Upper lobe of right lung (tissue), 1 donor: ENCODE measurements at regions not wholly inside any gene's neighbourhood (a gene's known extent, or its start where the extent isn't known, plus 50 kb on each side); places are given as distances from the start of the nearest gene placed in this dataset.

Experiments
- ATAC-seq: fragments of 200-7000 bp; cut with Tn5 transposase; one replicate; pipeline ENCODE4 v1.9.1; 2020; ENCODE audit warnings: mild to moderate bottlenecking, moderate library complexity
- DNase-seq: peaks from one replicate; pipeline ENCODE4 v3.0.0-alpha.2; 2020
- H3K27ac ChIP-seq: fragments of 200-600 bp; one replicate; pipeline ENCODE4 v1.8.0; 2022
- H3K27me3 ChIP-seq: fragments of 200-600 bp; one replicate; pipeline ENCODE4 v1.8.0; 2022; ENCODE audit warnings: mild to moderate bottlenecking
- H3K36me3 ChIP-seq: fragments of 200-600 bp; one replicate; pipeline ENCODE4 v1.8.0; 2022
- H3K4me1 ChIP-seq: fragments of 200-600 bp; one replicate; pipeline ENCODE4 v1.8.0; 2022
- H3K4me3 ChIP-seq: fragments of 200-600 bp; one replicate; pipeline ENCODE4 v1.8.0; 2022; ENCODE audit warnings: mild to moderate bottlenecking
- H3K9me3 ChIP-seq: fragments of 200-600 bp; one replicate; pipeline ENCODE4 v1.8.0; 2022
- CTCF ChIP-seq: fragments of 200-600 bp; IDR thresholded peaks from one replicate; pipeline ENCODE4 v1.8.0; 2022; ENCODE audit warnings: antibody characterized with exemption
- intact Hi-C: fragments of 100-400 bp; cut with DNase I; formaldehyde crosslinking; loops from one replicate; pipeline ENCODE4 v1.11.0; 2022
- donor health status: DM: no; HTN: yes; CAD: no; lungs with severe emphysema.

- Histone ChIP-seq H3K27me3 (no peaks in the 10 kb centered on the region), H3K27ac (no peak overlapping the region), H3K9me3 (no peaks in the 10 kb centered on the region), H3K4me3 (no peak overlapping the region), H3K36me3 (no peaks in the 10 kb centered on the region), H3K4me1 (peaks cover 10% of the 10 kb centered on the region)
- ATAC-seq, result no peak
- intact Hi-C loops, result no loop called here
- DNase-seq, result no peak
- no peak for TF ChIP-seq CTCF
Observed at GRCh38 chr3:72352176-72352575, 496.1 kb downstream of the SHQ1 start.

DNA sequence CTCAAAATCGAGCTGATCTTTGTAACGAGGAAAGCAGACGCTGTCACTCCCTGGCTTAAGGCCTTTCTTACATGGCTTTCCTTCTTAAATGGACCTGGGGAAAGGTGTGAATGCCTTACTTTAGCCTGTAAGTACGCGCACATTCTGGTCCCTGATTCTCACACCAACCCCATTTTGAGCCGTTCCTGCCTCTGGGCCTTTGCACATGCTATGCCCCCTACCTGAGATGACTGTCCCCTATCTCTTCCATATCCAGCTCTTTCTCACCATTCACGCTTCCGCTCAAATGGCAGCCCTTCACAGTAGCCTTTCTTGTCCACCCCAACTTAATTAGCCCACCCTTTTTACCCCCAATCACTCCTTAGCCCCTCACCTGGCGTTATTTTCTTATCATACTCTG is 496.7 kb downstream of the SHQ1 start:
- H3K9me3 ChIP-seq, result no peaks in the 10 kb centered on the region
- H3K27ac ChIP-seq, result no peak overlapping the region
- intact Hi-C loops, result no loop called here
- H3K4me1 ChIP-seq, result peaks cover 13% of the 10 kb centered on the region
- TF ChIP-seq CTCF, result no peak
- H3K36me3 ChIP-seq, result no peaks in the 10 kb centered on the region
- ATAC-seq, result no peak
- no peak overlapping the region for H3K4me3 ChIP-seq
- no peaks in the 10 kb centered on the region for H3K27me3 ChIP-seq
- no peak for DNase-seq

- intact Hi-C loops, result no loop called here
- Histone ChIP-seq H3K4me1 (peaks cover 16% of the 10 kb centered on the region), H3K27me3 (no peaks in the 10 kb centered on the region), H3K27ac (no peak overlapping the region), H3K9me3 (no peaks in the 10 kb centered on the region), H3K4me3 (no peak overlapping the region), H3K36me3 (no peaks in the 10 kb centered on the region)
- ATAC-seq, result no peak
- no peak for DNase-seq
- TF ChIP-seq CTCF, result no peak
Observed at GRCh38 chr3:72350761-72351505, 497.3 kb downstream of the SHQ1 start.

DNA sequence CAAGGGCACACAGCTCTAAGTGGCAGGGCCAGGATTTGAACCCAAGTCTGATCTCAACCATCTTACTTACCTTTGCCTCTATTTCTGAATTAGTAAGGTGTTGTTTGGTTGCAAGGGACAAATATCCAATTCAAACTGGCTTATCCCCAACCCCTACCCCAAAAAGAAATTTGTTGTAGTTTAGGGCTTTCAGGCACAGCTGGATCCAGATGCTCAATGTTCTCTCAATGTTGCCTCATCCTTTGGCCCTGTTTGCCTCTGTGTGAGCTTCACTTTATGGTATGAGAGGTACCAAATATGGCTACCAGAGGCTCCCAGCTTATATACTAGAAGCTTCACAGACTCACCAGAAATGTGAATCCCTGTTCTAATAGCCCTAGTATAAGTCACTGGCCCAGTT is 499.9 kb downstream of the SHQ1 start:
- no peak for TF ChIP-seq CTCF
- Histone ChIP-seq H3K4me1 (peaks cover 16% of the 10 kb centered on the region), H3K9me3 (no peaks in the 10 kb centered on the region), H3K27ac (no peak overlapping the region), H3K4me3 (no peak overlapping the region), H3K27me3 (no peaks in the 10 kb centered on the region), H3K36me3 (no peaks in the 10 kb centered on the region)
- intact Hi-C loops, result no loop called here
- DNase-seq (no peak), ATAC-seq (no peak)

GRCh38 chr3:72347819-72348319 is 500.4 kb downstream of the SHQ1 start:
- no peak overlapping the region for H3K27ac ChIP-seq
- TF ChIP-seq CTCF, result peak; percentile 28

More at GRCh38 chr3:72347819-72348319, 500.4 kb downstream of the SHQ1 start:
- peak; percentile 87 for DNase-seq
- intact Hi-C loops, result no loop called here
- Histone ChIP-seq H3K9me3 (no peaks in the 10 kb centered on the region), H3K27me3 (no peaks in the 10 kb centered on the region), H3K4me1 (peaks cover 16% of the 10 kb centered on the region), H3K36me3 (no peaks in the 10 kb centered on the region), H3K4me3 (no peak overlapping the region)
- peak; percentile 92 for ATAC-seq
